CD14-positive monocyte (primary cell): ENCODE measurements at regions not wholly inside any gene's neighbourhood (a gene's known extent, or its start where the extent isn't known, plus 50 kb on each side); places are given as distances from the start of the nearest gene placed in this dataset.

Experiments
- DNase-seq, 3 donors: peaks; one replicate each; pipeline ENCODE4 v3.0.0-alpha.2; 2011 to 2022
- H2AFZ ChIP-seq: 2 replicates; pipeline ENCODE4 v1.6.0; 2012; ENCODE audit warnings: mild to moderate bottlenecking, low read depth, low read length, inconsistent platforms; ENCODE audit not compliant: insufficient read depth, poor library complexity, severe bottlenecking
- H3K27ac ChIP-seq, 2 donors: 1 replicate in 1 of 2; 2 replicates in 1 of 2; pipeline ENCODE4 v1.5.1; 2012 to 2013; ENCODE audit warnings: low read length in 2 of 2, control low read depth in 1 of 2, inconsistent platforms in 1 of 2, low read depth in 1 of 2, mild to moderate bottlenecking in 1 of 2
- H3K27me3 ChIP-seq, 2 donors: one replicate each; pipeline versions ENCODE4 v1.6.0 to v1.6.1; 2011 to 2013; ENCODE audit warnings: low read length in 2 of 2; ENCODE audit not compliant: control insufficient read depth in 2 of 2, insufficient read depth in 2 of 2
- H3K36me3 ChIP-seq, 2 donors: replicated peaks in 1 of 2; 1 replicate in 1 of 2; 2 replicates in 1 of 2; pipeline versions ENCODE4 v1.5.1 to v1.6.1; 2012 to 2013; ENCODE audit warnings: low read length in 2 of 2, control low read depth in 1 of 2, inconsistent platforms in 1 of 2, mild to moderate bottlenecking in 1 of 2; ENCODE audit not compliant: insufficient read depth in 2 of 2, control insufficient read depth in 1 of 2
- H3K4me1 ChIP-seq, 2 donors: 1 replicate in 1 of 2; 2 replicates in 1 of 2; pipeline versions ENCODE4 v1.5.1 to v1.6.1; 2012 to 2013; ENCODE audit warnings: low read length in 2 of 2, control low read depth in 1 of 2, inconsistent platforms in 1 of 2, mild to moderate bottlenecking in 1 of 2, moderate library complexity in 1 of 2; ENCODE audit not compliant: insufficient read depth in 2 of 2, control insufficient read depth in 1 of 2
- H3K4me2 ChIP-seq: replicated peaks from 2 replicates; pipeline ENCODE3; 2012; ENCODE audit warnings: low read length, moderate library complexity, mild to moderate bottlenecking; ENCODE audit not compliant: poor library complexity, severe bottlenecking; ENCODE audit errors: extremely low read depth
- H3K4me3 ChIP-seq, 3 experiments: fragments of 200-600 bp in 1 of 3; sonication (generic) in 1 of 3; replicated peaks in 1 of 3; 1 replicate in 2 of 3; 2 replicates in 1 of 3; pipeline ENCODE4 v1.5.1; 2011 to 2013; ENCODE audit warnings: low read length in 3 of 3, mild to moderate bottlenecking in 3 of 3, control low read depth in 2 of 3, low read depth in 2 of 3, inconsistent platforms in 1 of 3, moderate library complexity in 1 of 3
- H3K79me2 ChIP-seq: 2 replicates; pipeline ENCODE4 v1.6.0; 2012; ENCODE audit warnings: mild to moderate bottlenecking, control low read depth, inconsistent platforms, low read length, moderate library complexity; ENCODE audit not compliant: insufficient read depth
- H3K9ac ChIP-seq: 2 replicates; pipeline ENCODE4 v1.6.0; 2017; ENCODE audit warnings: low read length, mild to moderate bottlenecking; ENCODE audit not compliant: insufficient read depth, poor library complexity, severe bottlenecking
- H3K9me3 ChIP-seq, 2 donors: replicated peaks in 1 of 2; 1 replicate in 1 of 2; 2 replicates in 1 of 2; pipeline versions ENCODE4 v1.5.1 to v1.6.1; 2012 to 2013; ENCODE audit warnings: low read length in 2 of 2, control low read depth in 1 of 2; ENCODE audit not compliant: control insufficient read depth in 1 of 2, insufficient read depth in 1 of 2
- H4K20me1 ChIP-seq: 2 replicates; pipeline ENCODE4 v1.6.0; 2012; ENCODE audit warnings: mild to moderate bottlenecking, low read length, control low read depth, moderate library complexity; ENCODE audit not compliant: insufficient read depth
- H3K27ac Mint-ChIP-seq, 7 donors: one replicate each; pipeline ENCODE4 v1.8.0; 2020; ENCODE audit warnings: mild to moderate bottlenecking in 7 of 7, mixed read lengths in 7 of 7, moderate library complexity in 6 of 7, inconsistent platforms in 2 of 7
- H3K27me3 Mint-ChIP-seq, 3 donors: one replicate each; pipeline ENCODE4 v1.8.0; 2021 to 2022; ENCODE audit warnings: low read depth in 3 of 3, mild to moderate bottlenecking in 3 of 3, mixed read lengths in 3 of 3, moderate library complexity in 3 of 3, inconsistent platforms in 1 of 3
- H3K36me3 Mint-ChIP-seq, 2 donors: one replicate each; pipeline ENCODE4 v1.8.0; 2020; ENCODE audit warnings: mixed read lengths in 2 of 2, inconsistent platforms in 1 of 2, mild to moderate bottlenecking in 1 of 2
- H3K4me1 Mint-ChIP-seq: one replicate; pipeline ENCODE4 v1.8.0; 2020; ENCODE audit warnings: mild to moderate bottlenecking, mixed read lengths
- H3K4me3 Mint-ChIP-seq, 2 donors: one replicate each; pipeline ENCODE4 v1.8.0; 2020; ENCODE audit warnings: mild to moderate bottlenecking in 2 of 2, mixed read lengths in 2 of 2, moderate library complexity in 1 of 2
- H3K9me3 Mint-ChIP-seq, 7 donors: one replicate each; pipeline ENCODE4 v1.8.0; 2020 to 2022; ENCODE audit warnings: mixed read lengths in 7 of 7, mild to moderate bottlenecking in 6 of 7, moderate library complexity in 6 of 7, inconsistent platforms in 2 of 7
- WGBS: methylation state at CpG from one replicate; pipeline ENCODE4 v1.1.5; 2013; ENCODE audit warnings: missing lambda C conversion rate; ENCODE audit not compliant: insufficient coverage; 5-methylcytosine and 5-hydroxymethylcytosine counted together
- intact Hi-C, 2 donors: fragments of 100-400 bp; cut with micrococcal nuclease; formaldehyde crosslinking; loops; one replicate each; pipeline versions ENCODE4 v1.15.0 to v1.15.1; 2023
- TF ChIP-seq, protein P1 (sequence below): fragments of 200-600 bp; IDR thresholded peaks from one replicate; pipeline ENCODE4 v1.8.0; 2022; ENCODE audit warnings: antibody characterized with exemption, mild to moderate bottlenecking

DNA sequence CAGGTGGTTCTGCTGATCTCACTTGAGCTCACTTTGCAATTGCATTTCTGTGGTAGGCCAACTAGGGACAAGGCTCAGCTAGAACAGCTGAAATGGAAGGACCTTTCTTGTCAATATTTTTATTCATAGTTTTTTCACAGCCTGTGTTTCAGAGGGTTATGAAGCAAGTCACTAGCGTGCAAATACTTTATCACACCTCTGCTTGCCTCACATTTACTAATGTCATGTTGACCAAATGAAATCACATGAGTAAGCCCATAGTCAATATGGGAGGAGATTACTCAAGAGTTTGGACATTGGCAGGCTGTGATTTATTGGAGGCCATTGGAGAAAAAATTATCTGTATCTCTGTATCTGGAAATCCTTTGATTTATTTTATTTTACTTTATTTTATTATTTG is 628.3 kb upstream of the EPHA5 start:
- Histone ChIP-seq H3K4me1 (no peaks in the 10 kb centered on the region), H3K36me3 (no peaks in the 10 kb centered on the region), H3K27me3 (no peaks in the 10 kb centered on the region), H4K20me1 (no peaks in the 10 kb centered on the region), H3K27ac (no peak overlapping the region), H3K79me2 (no peaks in the 10 kb centered on the region), H3K4me2 (no peak overlapping the region), H3K4me3 (no peak overlapping the region), H2AFZ (no peak overlapping the region), H3K9me3 (no peaks in the 10 kb centered on the region), H3K9ac (no peak overlapping the region)
- TF ChIP-seq, protein P1, sequence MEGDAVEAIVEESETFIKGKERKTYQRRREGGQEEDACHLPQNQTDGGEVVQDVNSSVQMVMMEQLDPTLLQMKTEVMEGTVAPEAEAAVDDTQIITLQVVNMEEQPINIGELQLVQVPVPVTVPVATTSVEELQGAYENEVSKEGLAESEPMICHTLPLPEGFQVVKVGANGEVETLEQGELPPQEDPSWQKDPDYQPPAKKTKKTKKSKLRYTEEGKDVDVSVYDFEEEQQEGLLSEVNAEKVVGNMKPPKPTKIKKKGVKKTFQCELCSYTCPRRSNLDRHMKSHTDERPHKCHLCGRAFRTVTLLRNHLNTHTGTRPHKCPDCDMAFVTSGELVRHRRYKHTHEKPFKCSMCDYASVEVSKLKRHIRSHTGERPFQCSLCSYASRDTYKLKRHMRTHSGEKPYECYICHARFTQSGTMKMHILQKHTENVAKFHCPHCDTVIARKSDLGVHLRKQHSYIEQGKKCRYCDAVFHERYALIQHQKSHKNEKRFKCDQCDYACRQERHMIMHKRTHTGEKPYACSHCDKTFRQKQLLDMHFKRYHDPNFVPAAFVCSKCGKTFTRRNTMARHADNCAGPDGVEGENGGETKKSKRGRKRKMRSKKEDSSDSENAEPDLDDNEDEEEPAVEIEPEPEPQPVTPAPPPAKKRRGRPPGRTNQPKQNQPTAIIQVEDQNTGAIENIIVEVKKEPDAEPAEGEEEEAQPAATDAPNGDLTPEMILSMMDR = no peak
- Mint-ChIP-seq H3K36me3 (no peaks in the 10 kb centered on the region), H3K27ac (no peak overlapping the region), H3K4me1 (no peaks in the 10 kb centered on the region), H3K9me3 (peaks cover 0 to 5% (median 0%) of the 10 kb centered on the region in 7 donors), H3K4me3 (no peak overlapping the region), H3K27me3 (peaks cover 0 to 2% (median 0%) of the 10 kb centered on the region in 3 donors)
- intact Hi-C loops = no loop called here
- no CpG with 5 or more reads among the region's 1 CpG for WGBS
- no peak for DNase-seq

DNA sequence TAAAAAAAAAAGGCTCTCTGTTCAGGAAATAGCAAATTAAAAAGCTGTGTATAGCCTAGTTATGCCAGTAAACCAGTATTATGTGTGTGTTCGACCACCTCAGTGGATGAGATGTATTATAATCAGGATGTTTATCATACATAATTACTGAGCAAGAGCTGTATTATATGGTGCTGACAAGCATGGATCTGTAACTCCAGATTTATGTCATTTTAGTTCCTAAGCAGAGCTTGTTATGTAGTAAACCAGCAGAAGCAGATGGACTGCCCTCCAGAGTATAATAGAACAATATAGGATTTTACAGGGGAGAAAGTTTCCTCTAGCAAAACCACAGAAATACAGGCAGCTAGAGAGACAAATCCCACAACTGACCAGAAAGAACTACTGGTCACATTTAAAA is 627.4 kb upstream of the EPHA5 start:
- no peaks in the 10 kb centered on the region for H3K4me1 ChIP-seq
- no peaks in the 10 kb centered on the region for H3K79me2 ChIP-seq
- peaks cover 0 to 2% (median 0%) of the 10 kb centered on the region in 3 donors for H3K27me3 Mint-ChIP-seq
- no peak overlapping the region for H3K4me2 ChIP-seq
- H3K27me3 ChIP-seq = no peaks in the 10 kb centered on the region
- no peak for DNase-seq
- intact Hi-C loops = no loop called here
- no peak overlapping the region for H3K27ac Mint-ChIP-seq
- no peak overlapping the region for H3K27ac ChIP-seq
- H3K36me3 Mint-ChIP-seq = no peaks in the 10 kb centered on the region
- no peaks in the 10 kb centered on the region for H3K36me3 ChIP-seq
- peaks cover 0 to 5% (median 0%) of the 10 kb centered on the region in 7 donors for H3K9me3 Mint-ChIP-seq
- H3K4me3 ChIP-seq = no peak overlapping the region
- TF ChIP-seq, protein P1 = no peak
- no peaks in the 10 kb centered on the region for H3K4me1 Mint-ChIP-seq
- no peak overlapping the region for H3K4me3 Mint-ChIP-seq
- H3K9me3 ChIP-seq = no peaks in the 10 kb centered on the region
- no CpG with 5 or more reads among the region's 1 CpG for WGBS
- H2AFZ ChIP-seq = no peak overlapping the region
- H3K9ac ChIP-seq = no peak overlapping the region
- no peaks in the 10 kb centered on the region for H4K20me1 ChIP-seq
